Coronary artery (tissue), 2 donors: ENCODE measurements at regions not wholly inside any gene's neighbourhood (a gene's known extent, or its start where the extent isn't known, plus 50 kb on each side); places are given as distances from the start of the nearest gene placed in this dataset.

Experiments used
- DNase-seq: peaks from one replicate; pipeline ENCODE4 v3.0.0-alpha.2; 2017; ENCODE audit warnings: low spot score
- H3K27ac ChIP-seq, 2 donors: fragments of 200-600 bp; sonication (generic); one replicate each; pipeline ENCODE4 v1.5.1; 2016 to 2019
- H3K4me3 ChIP-seq: fragments of 200-600 bp; sonication (generic); 2 replicates; pipeline ENCODE4 v1.5.1; 2016; ENCODE audit warnings: mild to moderate bottlenecking, moderate library complexity
- CTCF ChIP-seq: fragments of 200-600 bp; sonication (generic); IDR thresholded peaks from one replicate; pipeline ENCODE4 v1.5.1; 2019; ENCODE audit warnings: antibody characterized with exemption

- H3K27ac ChIP-seq = no peak overlapping the region
- no peak for DNase-seq
- no peak for TF ChIP-seq CTCF
- H3K4me3 ChIP-seq = no peak overlapping the region
Measured at GRCh38 chr3:153749070-153749610, 372.1 kb upstream of the ARHGEF26 start.

- no peak overlapping the region for H3K4me3 ChIP-seq
- no peak for DNase-seq
- no peak overlapping the region for H3K27ac ChIP-seq
- TF ChIP-seq CTCF = no peak
Measured at GRCh38 chr3:153752405-153753027, 368.7 kb upstream of the ARHGEF26 start.

GRCh38 chr3:153753035-153753434, 368.2 kb upstream of the ARHGEF26 start:
- TF ChIP-seq CTCF = no peak
- Histone ChIP-seq H3K4me3 (no peak overlapping the region), H3K27ac (no peak overlapping the region)
- DNase-seq = no peak

- no peak overlapping the region for H3K27ac ChIP-seq
- H3K4me3 ChIP-seq = no peak overlapping the region
- DNase-seq = no peak
- no peak for TF ChIP-seq CTCF
Measured at GRCh38 chr3:153756816-153757215, 364.4 kb upstream of the ARHGEF26 start.

GRCh38 chr3:153757839-153758238, 363.4 kb upstream of the ARHGEF26 start:
- H3K4me3 ChIP-seq = no peak overlapping the region
- DNase-seq = no peak
- no peak for TF ChIP-seq CTCF
- no peak overlapping the region for H3K27ac ChIP-seq

- no peak for TF ChIP-seq CTCF
- DNase-seq = no peak
Measured at GRCh38 chr3:153760948-153761347, 360.2 kb upstream of the ARHGEF26 start.

More at GRCh38 chr3:153760948-153761347, 360.2 kb upstream of the ARHGEF26 start:
- no peak overlapping the region for H3K4me3 ChIP-seq
- no peak overlapping the region for H3K27ac ChIP-seq
